HG02678 (cell line): ENCODE measurements at regions not wholly inside any gene's neighbourhood (a gene's known extent, or its start where the extent isn't known, plus 50 kb on each side); places are given as distances from the start of the nearest gene placed in this dataset.

ENCODE experiments used
- ATAC-seq: cut with Tn5 transposase; IDR thresholded peaks from one replicate; pipeline ENCODE4 v1.9.1; 2021; ENCODE audit warnings: mild to moderate bottlenecking, moderate library complexity; ENCODE audit not compliant: unreplicated experiment

DNA sequence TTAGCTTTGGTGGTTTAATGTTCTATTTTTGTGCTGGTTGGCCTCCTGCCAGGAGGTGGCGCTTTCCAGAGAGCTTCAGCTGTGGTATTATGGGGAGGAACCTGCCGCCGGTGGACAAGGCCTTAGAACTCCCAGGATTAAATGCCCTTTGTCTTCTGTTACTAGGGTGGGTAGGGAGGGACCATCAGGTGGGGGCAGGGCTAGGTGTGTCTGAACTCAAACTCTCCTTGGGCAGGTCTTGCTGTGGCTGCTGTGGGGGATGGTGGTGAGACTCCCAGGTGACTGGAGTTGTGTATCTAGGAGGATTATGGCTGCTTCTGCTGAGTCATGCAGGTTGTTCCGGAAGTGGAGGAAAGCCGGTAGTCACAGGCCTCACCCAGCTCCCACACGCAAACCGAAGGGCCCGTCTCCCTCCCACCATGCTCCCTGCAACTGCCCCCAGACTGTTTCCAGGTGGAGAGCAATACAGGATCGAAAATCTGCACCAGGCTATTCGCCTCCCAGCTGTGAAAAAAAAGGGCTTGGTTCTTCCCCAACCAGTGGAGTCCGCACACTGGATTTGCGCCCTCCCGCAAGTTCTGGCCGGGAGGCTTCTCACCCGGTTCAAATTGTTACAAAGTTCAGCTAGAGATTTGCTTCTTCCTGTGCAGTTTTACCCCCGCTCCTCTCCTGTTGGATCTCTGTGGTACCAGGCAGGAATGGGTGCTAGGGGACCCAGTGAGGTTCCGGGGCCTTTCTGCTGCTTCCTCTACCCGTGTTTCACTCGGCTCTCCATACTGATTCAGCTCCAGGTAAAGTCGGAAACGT, 220.5 kb downstream of the CENPF start:
- ATAC-seq, result no peak

DNA sequence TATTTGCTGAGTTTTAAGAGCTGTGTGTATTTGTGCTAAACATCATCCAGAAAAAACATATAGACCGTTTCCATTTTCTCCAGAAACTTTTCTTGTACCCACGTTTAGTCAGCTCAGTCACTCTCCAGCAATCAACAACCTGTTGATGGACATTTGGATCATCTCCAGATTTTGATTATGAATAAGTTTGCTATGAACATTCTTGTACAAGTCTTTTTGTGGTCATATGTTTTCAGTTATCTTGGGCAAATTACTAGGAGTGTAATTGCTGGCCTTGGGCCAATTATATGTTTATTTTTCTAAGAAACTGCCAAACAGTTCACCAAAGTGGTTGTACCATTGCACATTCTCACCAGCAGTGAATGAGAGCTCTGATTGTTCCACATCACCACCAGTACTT, 221.8 kb downstream of the CENPF start:
- no peak for ATAC-seq

DNA sequence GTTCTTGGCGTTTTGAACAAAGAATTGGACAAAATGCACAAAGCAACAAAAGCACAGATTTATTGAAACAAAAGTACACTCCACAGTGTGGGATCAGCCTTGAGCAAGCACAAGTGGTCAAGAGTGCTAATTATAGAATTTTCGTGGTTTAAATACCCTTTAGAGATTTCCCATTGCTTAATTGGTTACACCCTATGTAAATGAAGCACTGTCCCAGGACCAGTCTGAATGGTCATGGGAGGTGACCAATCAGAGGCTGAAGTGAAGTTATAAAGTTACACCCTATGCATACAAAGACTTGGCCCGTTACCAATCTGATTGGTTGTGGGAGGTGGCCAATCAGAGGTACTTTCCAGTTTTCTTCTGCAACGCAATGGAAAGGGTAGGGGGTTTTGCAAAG, 223.6 kb downstream of the CENPF start:
- no peak for ATAC-seq

DNA sequence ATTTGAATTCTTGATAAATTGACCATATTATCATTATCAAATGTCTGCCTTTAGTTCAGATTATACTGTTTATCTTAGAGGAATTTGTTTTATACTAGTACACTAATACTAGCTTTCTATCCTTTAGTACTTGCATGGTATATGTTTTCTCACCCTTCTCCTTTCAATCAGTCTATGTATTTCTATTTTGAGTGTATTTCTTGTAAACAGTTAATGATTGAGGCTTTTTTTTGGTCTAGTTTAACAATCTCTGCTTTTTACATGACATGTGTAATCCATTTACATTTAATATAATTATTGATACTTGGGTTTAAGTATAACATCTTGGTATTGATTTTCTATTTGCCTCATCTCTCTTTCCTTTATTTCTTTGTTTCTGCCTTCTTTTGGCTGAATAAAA, 224.9 kb downstream of the CENPF start:
- no peak for ATAC-seq

DNA sequence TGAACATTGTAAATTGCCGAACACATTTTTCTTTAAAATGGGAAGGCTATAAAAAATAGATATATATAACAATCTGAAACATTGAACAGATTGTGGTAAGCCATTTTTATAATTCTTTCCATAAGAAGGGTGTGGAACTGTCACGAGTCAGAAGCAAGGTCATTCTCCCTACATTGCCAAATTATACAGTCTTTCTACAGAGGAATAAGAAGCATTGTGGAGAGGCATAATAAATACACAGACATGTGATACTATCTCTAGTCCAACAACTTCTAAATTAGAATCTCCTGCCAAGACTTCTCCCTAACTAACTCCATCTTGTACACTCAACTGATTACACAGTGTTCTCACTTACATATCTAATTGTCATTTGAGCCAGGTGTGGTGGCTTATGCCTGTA, 227.9 kb downstream of the CENPF start:
- ATAC-seq, result no peak

DNA sequence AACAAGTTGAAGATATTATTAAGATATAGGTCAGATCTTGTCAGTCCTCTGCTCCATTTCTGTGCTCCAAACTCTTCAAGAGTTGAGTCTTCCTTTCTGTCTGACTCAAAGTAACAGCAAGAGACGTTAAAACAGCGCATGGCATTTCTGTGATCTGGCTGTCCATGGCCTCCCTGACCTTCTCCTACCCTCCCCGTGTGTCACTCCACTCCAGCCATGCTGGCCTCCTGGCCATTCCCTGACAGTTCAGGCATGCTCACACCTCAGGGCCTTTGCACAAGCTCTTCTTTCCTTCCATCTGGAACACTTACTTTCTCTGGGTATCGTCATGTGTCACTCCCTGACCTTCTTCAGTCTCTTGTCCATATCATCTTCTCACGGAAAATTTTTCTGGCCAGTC, 229.0 kb downstream of the CENPF start:
- ATAC-seq, result no peak

DNA sequence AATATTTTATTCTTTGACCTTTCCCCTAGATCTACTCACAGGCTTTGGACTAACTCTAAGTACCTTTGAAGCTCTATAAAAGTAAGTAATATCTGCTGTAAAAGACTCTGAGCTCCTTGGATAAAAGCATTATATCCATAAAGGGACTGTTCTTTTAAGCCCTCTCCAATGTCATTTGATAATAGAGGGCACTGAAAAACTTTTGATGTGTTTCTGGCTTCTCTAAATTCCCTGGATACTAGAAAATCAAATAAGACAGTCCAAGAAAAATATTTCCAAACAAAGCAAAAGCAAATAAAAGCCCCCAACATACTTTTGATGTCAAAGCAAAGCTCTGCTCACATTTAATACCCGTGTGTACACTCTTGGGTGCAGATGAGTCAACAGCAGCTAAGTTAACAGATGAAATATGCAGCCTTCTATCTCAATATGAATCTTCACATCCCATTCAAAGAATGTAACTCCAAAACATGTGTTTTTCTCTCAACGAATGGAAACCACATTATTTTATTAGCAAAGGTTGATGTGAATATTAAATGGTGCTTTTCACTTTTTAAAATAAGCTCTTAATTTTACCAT, 230.3 kb downstream of the CENPF start:
- no peak for ATAC-seq

DNA sequence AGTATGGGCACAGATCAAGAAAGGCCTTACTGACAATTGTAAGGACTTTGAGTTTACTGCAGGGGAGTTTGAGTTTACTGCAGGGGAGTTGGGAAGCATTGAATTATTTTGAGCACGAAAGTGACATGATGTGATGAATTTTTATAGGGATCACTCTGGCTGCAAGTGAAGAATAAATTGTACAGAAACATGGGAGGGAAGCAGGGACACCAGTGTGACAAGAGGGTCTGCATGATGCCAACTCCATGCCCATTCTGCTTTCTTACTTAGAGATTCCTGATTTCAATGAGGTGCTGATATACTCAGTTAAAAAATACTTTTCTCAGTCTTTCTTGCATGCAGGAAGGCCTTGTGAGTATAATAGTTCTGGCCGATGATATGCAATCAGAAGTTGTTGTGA, 234.4 kb downstream of the CENPF start:
- no peak for ATAC-seq

DNA sequence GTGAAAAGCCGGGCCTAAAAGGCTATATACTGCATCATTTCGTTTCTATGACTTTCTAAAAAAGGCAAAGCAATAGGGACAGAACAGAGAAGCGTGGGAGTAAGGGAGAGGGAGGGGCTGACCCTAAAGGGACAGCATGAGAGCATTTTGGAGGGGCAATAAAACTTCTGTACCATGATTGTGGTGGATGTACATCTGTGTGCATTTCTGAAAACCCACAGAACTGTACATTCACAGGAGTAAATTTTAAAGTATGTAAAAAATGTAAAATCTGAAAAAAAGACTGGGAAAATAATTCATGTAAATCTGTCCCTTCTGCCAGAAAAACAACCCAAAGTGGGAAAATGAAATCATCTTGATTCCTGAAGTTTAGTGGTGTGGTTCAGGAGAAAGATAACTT, 235.4 kb downstream of the CENPF start:
- ATAC-seq, result no peak

DNA sequence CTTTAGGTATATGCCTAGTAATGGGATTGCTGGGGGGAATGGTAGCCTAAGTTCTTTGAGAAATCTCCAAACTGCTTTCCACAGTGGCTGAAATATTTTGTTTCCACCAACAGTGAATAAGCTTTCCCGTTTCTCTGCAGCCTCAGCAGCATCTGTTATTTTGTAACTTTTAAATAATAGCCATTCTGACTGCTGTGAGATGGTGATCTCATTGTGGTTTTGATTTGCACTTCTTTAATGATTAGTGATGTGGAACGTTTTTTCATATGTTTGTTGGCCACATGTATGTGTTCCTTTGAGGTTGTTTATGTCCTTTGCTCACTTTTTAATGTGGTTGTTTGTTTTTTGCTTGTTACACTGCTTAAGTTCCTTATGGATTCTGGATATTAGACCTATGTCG, 237.4 kb downstream of the CENPF start:
- no peak for ATAC-seq

DNA sequence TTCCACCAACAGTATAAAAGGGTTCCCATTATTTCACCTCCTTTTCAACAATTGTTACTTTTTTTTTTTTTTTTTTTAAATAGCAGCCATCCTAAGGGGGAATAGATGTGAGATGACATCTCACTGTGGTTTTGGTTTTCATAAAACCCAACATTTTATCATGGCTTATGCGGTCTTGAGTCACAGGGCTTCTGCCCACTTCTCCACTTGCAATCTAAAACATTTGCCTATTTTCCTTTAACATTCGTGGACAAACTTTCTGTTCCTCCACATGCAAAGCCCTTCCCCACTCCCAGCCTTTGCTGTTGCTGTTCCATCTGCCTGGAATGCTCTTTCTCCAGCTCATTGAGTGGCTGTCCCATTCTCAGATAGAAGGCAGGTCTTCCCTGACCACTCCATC, 239.7 kb upstream of the KCNK2 start:
- no peak for ATAC-seq

DNA sequence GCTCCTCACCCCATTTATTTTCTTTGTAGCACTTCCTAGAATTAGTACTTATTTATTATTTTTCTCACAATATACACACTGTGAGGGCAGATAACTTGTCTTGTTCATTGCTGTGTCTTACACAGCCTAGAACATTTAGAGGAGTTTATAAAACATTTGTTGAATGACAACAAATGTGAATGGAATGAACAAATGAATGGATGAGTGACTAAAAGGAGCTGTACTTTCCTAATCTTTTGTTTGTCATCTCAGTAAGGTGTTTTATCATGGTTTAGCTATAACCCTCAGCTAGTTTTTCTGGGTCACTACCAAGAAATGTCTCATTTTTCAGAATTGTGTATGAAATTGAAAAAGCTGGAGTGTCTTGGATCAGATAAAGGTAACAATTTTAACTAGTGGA, 239.3 kb upstream of the KCNK2 start:
- no peak for ATAC-seq

DNA sequence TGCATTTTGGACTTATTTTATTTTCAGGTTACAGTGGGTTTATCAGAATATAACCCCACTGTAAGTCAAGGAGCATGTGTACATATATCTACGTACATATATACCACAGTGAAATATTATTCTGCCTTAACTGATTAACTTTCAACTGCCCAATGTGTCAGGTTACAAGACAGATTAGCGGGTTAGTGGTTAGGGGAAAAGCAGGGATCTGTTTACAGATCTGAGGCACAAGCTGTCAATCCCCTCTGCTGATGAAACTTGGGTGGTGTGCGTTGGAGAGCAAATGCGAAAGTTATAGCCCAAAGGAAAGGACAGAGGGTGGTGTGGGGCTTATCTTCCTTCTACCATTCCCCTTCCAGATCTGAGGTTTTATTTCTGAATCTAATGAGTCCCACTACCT, 238.2 kb upstream of the KCNK2 start:
- no peak for ATAC-seq

DNA sequence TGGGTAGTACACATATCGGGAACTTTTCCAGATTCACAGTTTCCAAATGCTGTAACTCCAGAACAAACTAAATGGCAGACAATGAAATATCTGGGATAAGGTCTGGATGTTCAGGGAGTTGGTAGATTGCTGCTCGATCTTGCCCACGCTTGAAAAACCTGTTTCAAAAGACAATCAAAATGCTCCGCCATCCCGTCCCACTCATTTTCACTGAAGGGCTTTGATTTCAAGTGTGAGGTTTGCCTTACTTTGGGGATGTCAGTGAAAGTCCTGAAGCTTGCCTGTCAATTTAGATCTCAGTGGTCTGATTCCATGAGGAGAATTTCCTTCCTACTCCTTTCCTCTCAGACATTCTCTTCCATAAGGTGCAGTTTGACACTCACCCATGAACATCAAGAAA, 236.3 kb upstream of the KCNK2 start:
- no peak for ATAC-seq

DNA sequence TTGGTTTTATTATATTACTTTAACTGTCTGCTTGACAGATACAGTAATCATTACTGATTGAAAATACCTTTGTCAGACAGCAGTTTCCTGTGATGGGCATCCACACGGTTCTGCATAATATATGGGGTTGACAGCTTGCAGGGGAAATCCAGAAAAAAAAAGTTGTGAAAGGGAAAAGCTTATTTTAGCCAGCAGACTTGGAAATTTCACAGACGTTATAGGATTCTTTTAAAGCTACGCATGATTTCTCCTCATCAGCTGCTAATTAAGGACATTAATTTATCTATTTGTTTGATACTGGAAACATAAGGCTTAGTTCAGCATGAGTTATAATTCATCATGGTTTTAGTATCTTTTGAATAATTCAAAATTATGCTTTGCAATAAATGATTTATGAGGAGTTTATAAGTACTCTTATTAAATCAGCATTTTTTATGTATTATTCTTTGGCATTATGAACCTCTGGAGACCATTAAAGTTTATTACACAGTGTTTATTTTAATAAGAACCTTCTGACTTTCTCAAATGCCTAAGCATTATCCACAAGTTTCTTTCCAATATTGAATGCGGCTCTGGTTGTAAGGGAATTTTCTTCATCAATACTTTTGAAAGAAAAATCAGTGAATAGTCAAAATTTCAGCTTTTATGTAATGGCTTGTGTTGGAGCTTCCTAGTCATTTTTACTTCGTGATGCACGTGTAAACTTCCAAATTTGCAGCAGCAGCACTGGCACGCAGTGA, 235.3 kb upstream of the KCNK2 start:
- ATAC-seq, result no peak

DNA sequence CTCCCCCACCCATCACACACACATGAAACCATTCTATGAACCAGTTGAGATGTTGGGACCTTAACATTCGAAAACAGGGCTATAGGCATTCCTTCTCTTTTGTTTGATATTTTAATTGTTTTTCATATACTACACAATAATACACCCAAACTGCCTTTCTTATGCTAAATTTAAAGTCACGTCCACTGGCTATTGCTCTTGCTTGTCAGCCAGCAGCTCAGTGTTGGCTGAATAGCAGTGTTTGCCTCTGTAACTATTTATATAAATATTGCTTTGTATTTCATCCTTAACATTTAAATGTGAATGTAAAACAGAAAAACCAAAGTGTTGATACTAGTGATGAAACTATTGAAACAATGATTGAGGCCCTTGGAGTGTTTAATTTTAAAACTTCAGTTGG, 234.4 kb upstream of the KCNK2 start:
- ATAC-seq, result no peak

DNA sequence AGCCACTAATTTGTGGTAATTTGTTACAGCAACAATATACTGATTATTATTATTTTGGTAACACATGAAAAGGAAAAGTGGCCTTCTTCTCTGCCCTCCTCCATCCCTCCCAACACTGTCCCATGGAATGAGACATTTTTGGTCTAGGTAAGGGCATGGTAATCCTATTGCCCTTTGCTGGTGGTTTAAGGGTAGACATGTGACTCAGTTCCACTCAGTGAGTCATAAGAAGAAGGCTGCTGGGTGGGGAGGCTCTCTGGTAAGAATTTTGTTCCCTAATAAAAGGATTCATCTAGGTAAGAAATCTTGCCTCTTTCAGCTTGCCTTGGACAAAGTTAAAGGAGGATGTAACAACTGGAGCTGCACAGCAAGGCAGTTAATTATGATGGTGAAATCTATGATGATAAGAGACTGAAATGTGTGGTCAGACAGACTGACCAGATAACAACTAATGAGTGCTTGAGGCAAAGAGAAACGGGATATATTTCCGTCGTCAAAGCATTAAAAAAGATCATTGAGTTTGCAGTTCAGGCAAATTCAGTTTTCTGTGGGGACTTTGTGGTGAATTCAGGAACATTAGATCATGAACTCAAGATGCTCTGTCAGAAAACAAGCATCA, 232.0 kb upstream of the KCNK2 start:
- no peak for ATAC-seq

DNA sequence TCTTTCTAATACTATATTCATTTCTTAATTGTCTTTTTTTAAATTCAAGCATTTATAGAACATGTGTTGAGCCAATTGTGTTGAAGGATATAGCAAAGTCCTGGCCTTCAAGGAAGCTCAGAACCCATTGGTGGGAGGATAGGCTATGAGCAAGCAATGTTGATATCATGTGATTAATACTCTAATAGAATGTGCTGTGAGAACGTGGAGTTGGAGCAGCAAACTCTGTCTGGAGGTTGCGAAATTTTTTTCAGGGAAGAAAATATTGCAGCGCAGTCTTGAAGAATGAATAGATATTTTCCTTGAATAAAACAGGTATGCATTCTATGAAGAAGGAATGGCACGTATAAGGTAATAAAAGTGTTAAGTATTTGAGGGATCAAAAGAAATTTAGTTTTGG, 229.2 kb upstream of the KCNK2 start:
- no peak for ATAC-seq

DNA sequence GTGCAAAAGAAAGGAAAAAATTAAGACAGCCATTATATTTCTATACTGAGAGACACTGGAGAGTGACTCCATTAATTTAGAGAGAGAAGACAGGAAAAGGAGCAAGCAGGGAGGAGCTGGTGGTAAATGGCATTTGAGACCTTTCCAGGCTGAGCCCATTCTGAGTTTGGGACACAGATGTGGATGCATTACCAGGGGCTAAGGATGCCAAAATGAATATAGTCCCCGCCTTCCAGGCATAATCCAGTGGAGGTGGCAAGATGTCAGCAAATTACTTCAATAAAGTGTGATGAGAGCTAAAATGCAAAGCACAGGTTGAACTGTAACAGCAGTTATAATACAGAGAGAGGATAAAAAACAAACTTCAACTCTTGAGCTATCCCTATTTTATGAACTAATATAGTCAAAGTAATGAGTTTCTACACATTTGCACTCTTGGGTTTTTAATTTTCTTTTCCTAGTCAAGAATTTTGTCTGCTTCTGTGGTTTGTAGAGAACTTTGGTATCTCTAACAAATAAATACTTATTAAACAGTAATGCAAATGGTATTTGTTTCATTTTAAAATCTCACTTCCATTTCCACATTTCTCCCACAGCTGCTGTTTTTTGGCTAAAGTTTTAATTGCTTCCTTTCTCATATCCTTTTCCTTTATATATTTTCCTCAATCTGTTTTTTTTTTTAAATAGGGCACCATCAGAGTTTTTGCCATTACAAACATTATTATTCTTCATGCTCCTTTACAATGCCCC, 228.2 kb upstream of the KCNK2 start:
- ATAC-seq, result no peak

DNA sequence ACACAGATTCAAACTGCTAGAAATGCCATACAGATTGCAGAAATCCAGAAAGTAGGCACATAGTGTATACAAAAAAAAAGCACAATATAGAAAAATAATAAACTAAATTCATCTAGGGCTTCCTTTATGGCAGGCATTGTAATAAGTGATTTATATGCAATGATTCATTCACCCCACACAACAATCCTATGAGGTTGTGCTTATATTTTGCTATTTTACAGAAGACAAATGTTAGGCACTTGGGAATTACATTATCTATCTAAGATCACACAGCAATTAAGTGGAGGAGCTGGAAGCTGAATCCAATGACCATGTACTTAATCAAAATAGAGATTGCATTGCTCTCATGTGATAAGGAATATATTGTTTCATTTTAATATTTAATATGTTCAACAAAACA, 225.7 kb upstream of the KCNK2 start:
- ATAC-seq, result no peak

DNA sequence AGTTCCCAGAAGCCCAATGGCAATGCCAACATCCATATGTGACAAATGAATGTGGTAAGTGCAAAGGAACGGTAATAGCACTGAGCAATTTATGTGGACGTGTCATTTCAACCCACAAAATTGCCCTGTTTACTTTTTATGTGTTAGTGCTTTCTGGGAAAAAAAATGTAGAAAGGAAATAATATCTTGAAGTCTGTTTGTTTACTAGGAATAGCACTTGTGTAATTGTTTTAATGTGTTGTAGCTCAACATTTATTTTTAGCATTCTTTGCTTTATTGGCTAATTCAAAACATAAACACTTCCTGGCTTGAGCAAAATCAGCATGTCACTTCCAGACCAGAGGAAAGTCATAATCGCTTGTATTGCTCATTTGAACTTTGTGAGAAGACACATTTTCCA, 224.8 kb upstream of the KCNK2 start:
- no peak for ATAC-seq
